Astrocyte (in vitro differentiated cells and primary cell): ENCODE measurements at regions not wholly inside any gene's neighbourhood (a gene's known extent, or its start where the extent isn't known, plus 50 kb on each side); places are given as distances from the start of the nearest gene placed in this dataset.

ENCODE experiments used
- EZH2 ChIP-seq: IDR thresholded peaks from 2 replicates; pipeline ENCODE4 v1.6.1; 2012; ENCODE audit warnings: mild to moderate bottlenecking, low read length, inconsistent platforms; ENCODE audit not compliant: insufficient read depth
- TF ChIP-seq, protein P1 (sequence below): IDR thresholded peaks from 2 replicates; pipeline ENCODE4 v1.5.1; 2011; ENCODE audit warnings: low read depth, mild to moderate bottlenecking, inconsistent platforms, low read length, moderate library complexity; ENCODE audit not compliant: insufficient read depth

DNA sequence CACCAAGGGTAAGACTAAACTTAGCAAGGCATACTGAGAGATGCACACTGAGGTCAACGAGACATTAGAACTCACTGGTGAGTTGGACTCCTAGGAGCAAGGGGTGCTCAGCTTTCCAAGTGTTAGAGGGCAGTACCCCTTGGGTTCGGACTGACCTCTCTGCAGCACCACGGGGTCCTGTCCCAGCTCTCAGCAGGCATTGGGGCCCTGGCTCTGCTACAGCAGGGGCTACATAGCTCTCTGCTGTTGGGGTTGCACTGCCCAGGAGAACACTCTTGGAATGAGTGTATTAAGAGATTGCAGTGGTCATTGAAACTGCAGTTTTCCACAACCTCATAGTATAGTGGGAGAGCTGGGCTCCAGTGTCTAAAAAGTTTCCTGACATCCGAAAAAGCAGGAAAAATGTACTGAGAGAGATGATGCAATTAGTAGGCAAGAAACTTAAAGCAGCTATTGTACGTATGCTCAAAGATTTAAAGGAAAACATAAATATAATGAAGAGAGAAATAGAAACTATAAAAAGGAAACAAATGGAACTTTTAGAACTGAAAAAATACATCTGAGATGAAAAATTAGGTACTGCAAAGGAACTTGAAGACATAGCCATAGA is 132.5 kb upstream of the MAX start:
- TF ChIP-seq, protein P1, sequence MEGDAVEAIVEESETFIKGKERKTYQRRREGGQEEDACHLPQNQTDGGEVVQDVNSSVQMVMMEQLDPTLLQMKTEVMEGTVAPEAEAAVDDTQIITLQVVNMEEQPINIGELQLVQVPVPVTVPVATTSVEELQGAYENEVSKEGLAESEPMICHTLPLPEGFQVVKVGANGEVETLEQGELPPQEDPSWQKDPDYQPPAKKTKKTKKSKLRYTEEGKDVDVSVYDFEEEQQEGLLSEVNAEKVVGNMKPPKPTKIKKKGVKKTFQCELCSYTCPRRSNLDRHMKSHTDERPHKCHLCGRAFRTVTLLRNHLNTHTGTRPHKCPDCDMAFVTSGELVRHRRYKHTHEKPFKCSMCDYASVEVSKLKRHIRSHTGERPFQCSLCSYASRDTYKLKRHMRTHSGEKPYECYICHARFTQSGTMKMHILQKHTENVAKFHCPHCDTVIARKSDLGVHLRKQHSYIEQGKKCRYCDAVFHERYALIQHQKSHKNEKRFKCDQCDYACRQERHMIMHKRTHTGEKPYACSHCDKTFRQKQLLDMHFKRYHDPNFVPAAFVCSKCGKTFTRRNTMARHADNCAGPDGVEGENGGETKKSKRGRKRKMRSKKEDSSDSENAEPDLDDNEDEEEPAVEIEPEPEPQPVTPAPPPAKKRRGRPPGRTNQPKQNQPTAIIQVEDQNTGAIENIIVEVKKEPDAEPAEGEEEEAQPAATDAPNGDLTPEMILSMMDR: no peak
- no peak for TF ChIP-seq EZH2
